ENCODE measurements at regions not wholly inside any gene's neighbourhood (a gene's known extent, or its start where the extent isn't known, plus 50 kb on each side); places are given as distances from the start of the nearest gene placed in this dataset.

DNA sequence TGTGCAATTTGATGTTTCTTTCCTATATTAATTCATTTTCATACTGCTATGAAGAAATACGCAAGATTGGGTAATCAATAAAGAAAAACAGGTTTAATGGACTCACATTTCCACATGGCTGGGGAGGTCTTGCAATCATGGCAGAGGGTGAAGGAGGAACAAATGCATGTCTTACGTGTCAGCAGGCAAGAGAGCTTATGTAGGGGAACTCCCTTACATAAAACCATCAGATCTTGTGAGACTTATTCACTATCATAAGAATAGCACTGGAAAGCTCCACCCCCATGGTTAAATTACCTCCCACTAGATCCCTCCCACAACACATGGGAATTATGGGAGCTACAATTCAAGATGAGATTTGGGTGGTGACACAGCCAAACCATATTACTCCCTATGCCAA is 418.9 kb upstream of the MAF start:
- Mint-ChIP-seq H3K27me3 (ENCODE audit: low read depth) (peaks cover 11% of the 10 kb centered on the region), H3K27ac (no peak overlapping the region), H3K36me3 (no peaks in the 10 kb centered on the region), H3K9me3 (no peaks in the 10 kb centered on the region), H3K4me1 (no peaks in the 10 kb centered on the region), H3K4me3 (no peak overlapping the region)
- DNase-seq (ENCODE audit: low spot score in 2 of 2, unreplicated experiment in 2 of 2) = no peak
- TF ChIP-seq, protein P1, sequence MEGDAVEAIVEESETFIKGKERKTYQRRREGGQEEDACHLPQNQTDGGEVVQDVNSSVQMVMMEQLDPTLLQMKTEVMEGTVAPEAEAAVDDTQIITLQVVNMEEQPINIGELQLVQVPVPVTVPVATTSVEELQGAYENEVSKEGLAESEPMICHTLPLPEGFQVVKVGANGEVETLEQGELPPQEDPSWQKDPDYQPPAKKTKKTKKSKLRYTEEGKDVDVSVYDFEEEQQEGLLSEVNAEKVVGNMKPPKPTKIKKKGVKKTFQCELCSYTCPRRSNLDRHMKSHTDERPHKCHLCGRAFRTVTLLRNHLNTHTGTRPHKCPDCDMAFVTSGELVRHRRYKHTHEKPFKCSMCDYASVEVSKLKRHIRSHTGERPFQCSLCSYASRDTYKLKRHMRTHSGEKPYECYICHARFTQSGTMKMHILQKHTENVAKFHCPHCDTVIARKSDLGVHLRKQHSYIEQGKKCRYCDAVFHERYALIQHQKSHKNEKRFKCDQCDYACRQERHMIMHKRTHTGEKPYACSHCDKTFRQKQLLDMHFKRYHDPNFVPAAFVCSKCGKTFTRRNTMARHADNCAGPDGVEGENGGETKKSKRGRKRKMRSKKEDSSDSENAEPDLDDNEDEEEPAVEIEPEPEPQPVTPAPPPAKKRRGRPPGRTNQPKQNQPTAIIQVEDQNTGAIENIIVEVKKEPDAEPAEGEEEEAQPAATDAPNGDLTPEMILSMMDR (IDR thresholded peaks at IDR 0.05; ENCODE audit: unreplicated experiment) = no peak

DNA sequence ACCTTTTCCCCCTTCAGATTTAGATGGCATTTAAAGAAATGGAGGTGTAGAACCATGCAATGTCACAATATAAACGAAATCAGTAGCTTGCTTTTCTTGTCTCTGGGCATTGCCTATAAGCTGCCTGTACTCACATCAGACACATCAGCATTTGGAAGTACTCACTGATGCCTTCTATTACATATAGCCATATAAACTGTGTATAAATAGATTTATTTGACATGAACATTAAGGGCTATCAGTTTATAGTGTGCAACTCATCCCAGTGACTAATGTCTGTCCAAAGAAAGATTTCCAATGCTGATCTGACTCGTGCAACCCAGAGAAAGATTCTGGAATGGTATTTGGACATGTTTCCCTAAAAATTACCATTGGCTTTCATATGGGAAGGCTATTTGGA is 417.9 kb upstream of the MAF start:
- no peaks in the 10 kb centered on the region for H3K9me3 Mint-ChIP-seq
- no peak overlapping the region for H3K4me3 Mint-ChIP-seq
- TF ChIP-seq, protein P1 (IDR thresholded peaks at IDR 0.05; ENCODE audit: unreplicated experiment) = no peak
- no peak for DNase-seq (ENCODE audit: low spot score in 2 of 2, unreplicated experiment in 2 of 2)
- no peak overlapping the region for H3K27ac Mint-ChIP-seq
- H3K36me3 Mint-ChIP-seq = no peaks in the 10 kb centered on the region
- no peaks in the 10 kb centered on the region for H3K4me1 Mint-ChIP-seq
- peaks cover 11% of the 10 kb centered on the region for H3K27me3 Mint-ChIP-seq (ENCODE audit: low read depth)

DNA sequence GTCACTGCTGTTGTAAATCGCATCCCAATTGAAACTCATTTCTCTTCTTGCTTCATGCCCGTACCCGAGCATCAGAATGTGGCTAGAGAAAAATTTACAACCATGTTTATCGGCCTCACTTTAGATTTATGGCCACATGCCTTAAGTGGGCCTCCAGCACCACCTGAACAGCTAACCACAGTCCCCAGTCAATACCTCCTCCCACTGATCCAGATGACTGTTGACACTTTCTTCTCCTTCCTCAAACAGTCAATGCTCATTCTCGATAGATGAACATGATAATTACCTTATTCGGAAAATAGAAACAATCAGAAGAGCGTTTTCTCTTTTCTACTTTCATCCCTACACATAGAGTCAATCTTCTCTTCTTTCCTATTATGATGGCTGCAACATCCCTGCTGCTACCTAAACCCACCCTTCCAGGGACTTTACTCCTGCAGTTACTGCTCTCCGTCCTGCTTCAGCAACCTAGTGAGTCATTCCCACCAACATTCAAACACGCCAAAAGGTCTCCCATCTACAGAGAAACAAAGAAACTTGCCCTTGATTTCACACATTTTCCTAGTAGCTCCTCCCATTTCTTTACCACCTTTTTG is 416.3 kb upstream of the MAF start:
- Mint-ChIP-seq H3K27me3 (ENCODE audit: low read depth) (peaks cover 11% of the 10 kb centered on the region), H3K36me3 (no peaks in the 10 kb centered on the region), H3K4me3 (no peak overlapping the region), H3K27ac (no peak overlapping the region), H3K9me3 (no peaks in the 10 kb centered on the region), H3K4me1 (no peaks in the 10 kb centered on the region)
- TF ChIP-seq, protein P1 (IDR thresholded peaks at IDR 0.05; ENCODE audit: unreplicated experiment) = no peak
- no peak for DNase-seq (ENCODE audit: low spot score in 2 of 2, unreplicated experiment in 2 of 2)

DNA sequence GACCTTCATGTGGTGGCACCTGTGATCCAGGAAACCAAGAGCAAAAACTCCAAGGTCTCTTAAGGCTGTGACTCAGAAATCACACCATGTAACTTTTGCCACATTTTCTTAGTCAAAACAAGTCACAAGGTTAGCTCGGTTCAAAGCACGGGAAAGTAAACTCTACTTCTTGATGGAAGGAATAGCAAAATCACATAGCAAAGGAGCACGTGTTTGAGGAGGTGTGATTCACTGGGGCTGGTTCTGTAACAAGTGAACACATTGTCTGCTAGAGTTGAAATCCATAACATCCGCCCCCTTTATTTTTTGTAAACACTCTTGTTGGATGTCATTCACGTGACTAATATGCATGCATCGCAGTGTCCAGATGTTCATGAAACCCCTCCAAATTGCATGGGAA is 415.0 kb upstream of the MAF start:
- no peaks in the 10 kb centered on the region for H3K9me3 Mint-ChIP-seq
- H3K27me3 Mint-ChIP-seq (ENCODE audit: low read depth) = peaks cover 12% of the 10 kb centered on the region
- DNase-seq (ENCODE audit: low spot score in 2 of 2, unreplicated experiment in 2 of 2) = no peak
- H3K4me1 Mint-ChIP-seq = no peaks in the 10 kb centered on the region
- no peaks in the 10 kb centered on the region for H3K36me3 Mint-ChIP-seq
- no peak overlapping the region for H3K27ac Mint-ChIP-seq
- no peak overlapping the region for H3K4me3 Mint-ChIP-seq
- TF ChIP-seq, protein P1 (IDR thresholded peaks at IDR 0.05; ENCODE audit: unreplicated experiment) = no peak

DNA sequence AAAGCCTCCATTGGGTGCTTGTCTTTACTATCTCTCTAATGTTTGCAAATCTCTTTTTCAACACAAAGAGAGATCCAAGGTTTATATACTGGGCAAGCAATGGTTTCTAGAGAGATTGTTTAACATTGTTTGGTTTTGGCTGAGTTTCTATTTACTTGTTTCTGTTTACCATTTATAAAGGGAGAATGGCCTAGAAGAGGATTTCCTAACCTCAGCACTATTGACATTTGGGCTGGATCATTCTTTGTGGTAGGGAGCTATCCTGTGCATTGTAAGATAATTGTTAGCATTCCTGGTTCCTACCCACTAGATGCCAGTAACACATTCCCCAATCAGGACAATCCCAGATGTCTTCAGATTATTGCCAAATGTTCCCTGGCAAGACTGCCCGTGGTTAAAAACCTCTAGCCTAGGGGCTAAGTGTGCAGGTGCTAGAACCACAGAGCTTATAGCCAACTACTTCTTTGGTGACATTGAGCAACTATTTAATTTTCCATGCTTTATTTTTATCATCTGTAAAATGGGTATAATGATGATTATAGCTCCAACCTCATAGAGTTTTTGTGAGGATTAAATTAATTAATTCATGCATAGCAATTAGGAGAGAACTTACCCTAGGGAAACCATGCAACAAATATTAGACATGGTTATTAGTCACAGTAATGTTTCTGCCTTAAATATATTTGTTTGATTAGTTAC is 413.9 kb upstream of the MAF start:
- no peak for DNase-seq (ENCODE audit: low spot score in 2 of 2, unreplicated experiment in 2 of 2)
- H3K36me3 Mint-ChIP-seq = no peaks in the 10 kb centered on the region
- H3K4me3 Mint-ChIP-seq = no peak overlapping the region
- TF ChIP-seq, protein P1 (IDR thresholded peaks at IDR 0.05; ENCODE audit: unreplicated experiment) = no peak
- no peaks in the 10 kb centered on the region for H3K9me3 Mint-ChIP-seq
- no peaks in the 10 kb centered on the region for H3K4me1 Mint-ChIP-seq
- H3K27me3 Mint-ChIP-seq (ENCODE audit: low read depth) = peaks cover 13% of the 10 kb centered on the region
- no peak overlapping the region for H3K27ac Mint-ChIP-seq
